ENCODE measurements at regions not wholly inside any gene's neighbourhood (a gene's known extent, or its start where the extent isn't known, plus 50 kb on each side); places are given as distances from the start of the nearest gene placed in this dataset.

DNA sequence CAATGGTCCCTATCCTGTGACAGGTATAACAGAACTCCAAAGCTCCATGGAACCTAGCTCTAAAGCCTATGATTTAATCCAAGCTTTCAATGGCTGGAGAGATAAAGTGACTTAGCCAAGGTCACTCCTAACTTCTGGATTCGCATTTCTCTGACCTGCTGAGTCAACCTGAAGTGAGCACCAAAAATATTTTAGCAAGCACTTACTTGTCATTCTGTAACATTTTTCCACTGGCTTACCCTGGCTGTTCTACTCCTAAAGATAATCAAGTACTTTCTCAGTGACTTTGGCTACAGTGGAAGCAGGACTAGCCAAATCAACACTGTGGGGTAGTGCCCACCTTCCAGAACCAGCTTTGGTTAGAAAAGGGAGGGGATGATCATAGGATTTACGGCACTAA lies 188.3 kb downstream of the OGFRL1 start:
- no peaks in the 10 kb centered on the region for H3K9me3 ChIP-seq (ENCODE audit: control insufficient read depth, low read length)
- no peaks in the 10 kb centered on the region for H3K36me3 ChIP-seq (ENCODE audit: control insufficient read depth, insufficient read depth, low read length)
- H3K4me3 ChIP-seq (ENCODE audit: low read length): no peak overlapping the region
- H3K4me1 ChIP-seq (ENCODE audit: control insufficient read depth, insufficient read depth, low read length): no peaks in the 10 kb centered on the region
- H3K9ac ChIP-seq (ENCODE audit: low read length): no peak overlapping the region
- no peaks in the 10 kb centered on the region for H3K27me3 ChIP-seq (ENCODE audit: control insufficient read depth, insufficient read depth, low read length)

DNA sequence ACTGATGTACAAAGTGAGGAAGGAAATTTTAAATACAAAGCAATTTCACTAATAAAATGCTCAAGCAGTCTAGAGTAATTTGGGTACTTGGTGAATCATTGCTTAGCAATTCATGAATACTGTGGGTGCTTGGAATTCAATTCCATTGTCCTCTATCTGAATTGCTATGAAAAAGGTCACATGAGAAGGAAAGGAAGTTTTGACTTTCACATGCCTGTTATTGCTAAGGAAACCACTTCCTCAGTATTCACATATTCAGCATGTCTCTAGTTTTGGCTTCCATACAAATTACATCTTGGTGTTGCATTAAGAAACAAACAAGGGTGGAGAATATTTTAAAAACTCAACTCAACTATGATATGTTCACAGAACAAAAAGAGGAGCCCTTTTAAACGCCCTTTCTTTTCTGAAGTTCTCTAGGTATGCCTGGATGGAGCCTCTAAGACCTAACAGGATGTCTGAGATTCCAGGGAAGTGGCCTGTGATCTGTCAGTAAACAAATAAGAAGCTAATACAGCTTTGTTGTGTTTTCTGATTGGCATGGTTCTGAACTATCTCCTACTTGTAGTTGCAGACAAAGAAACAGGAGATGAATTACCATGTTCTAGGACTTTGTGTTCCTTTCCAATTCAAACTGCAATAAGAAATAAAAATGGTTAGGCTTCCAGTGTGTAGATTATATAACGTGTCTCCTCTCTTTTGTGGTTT lies 190.4 kb downstream of the OGFRL1 start:
- Histone ChIP-seq H3K36me3 (ENCODE audit: control insufficient read depth, insufficient read depth, low read length) (no peaks in the 10 kb centered on the region), H3K4me1 (ENCODE audit: control insufficient read depth, insufficient read depth, low read length) (no peaks in the 10 kb centered on the region), H3K27me3 (ENCODE audit: control insufficient read depth, insufficient read depth, low read length) (no peaks in the 10 kb centered on the region), H3K9me3 (ENCODE audit: control insufficient read depth, low read length) (no peaks in the 10 kb centered on the region), H3K9ac (ENCODE audit: low read length) (no peak overlapping the region), H3K4me3 (ENCODE audit: low read length) (no peak overlapping the region)

- no peaks in the 10 kb centered on the region for H3K4me1 ChIP-seq (ENCODE audit: control insufficient read depth, insufficient read depth, low read length)
- no peaks in the 10 kb centered on the region for H3K9me3 ChIP-seq (ENCODE audit: control insufficient read depth, low read length)
- no peak overlapping the region for H3K4me3 ChIP-seq (ENCODE audit: low read length)
- H3K36me3 ChIP-seq (ENCODE audit: control insufficient read depth, insufficient read depth, low read length): no peaks in the 10 kb centered on the region
- H3K27me3 ChIP-seq (ENCODE audit: control insufficient read depth, insufficient read depth, low read length): no peaks in the 10 kb centered on the region
- H3K9ac ChIP-seq (ENCODE audit: low read length): no peak overlapping the region
These were observed 192.0 kb downstream of the OGFRL1 start for GRCh38 chr6:71480577-71480976.

GRCh38 chr6:71481011-71481410 lies 192.4 kb downstream of the OGFRL1 start:
- H3K36me3 ChIP-seq (ENCODE audit: control insufficient read depth, insufficient read depth, low read length): no peaks in the 10 kb centered on the region
- no peak overlapping the region for H3K9ac ChIP-seq (ENCODE audit: low read length)
- H3K4me1 ChIP-seq (ENCODE audit: control insufficient read depth, insufficient read depth, low read length): no peaks in the 10 kb centered on the region
- H3K9me3 ChIP-seq (ENCODE audit: control insufficient read depth, low read length): no peaks in the 10 kb centered on the region
- no peak overlapping the region for H3K4me3 ChIP-seq (ENCODE audit: low read length)
- no peaks in the 10 kb centered on the region for H3K27me3 ChIP-seq (ENCODE audit: control insufficient read depth, insufficient read depth, low read length)

DNA sequence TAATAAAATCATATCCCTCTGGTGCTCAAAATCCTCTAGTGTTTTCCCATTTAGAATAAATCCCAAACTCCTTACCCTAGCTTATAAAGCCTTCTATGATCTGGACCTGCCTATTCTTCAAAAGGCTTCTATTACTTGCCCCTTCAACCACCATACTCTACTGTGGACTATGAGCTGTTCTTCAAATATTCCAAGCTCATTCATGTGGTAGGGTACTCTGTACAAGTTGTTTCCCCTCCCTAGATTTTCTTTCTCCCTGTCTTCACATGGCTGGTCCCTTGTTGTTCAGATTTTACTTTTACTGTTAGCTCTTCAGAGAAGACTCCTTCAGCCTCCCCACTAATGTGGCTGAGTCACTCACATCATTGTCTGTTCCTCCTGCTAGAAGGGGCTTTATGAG lies 193.2 kb downstream of the OGFRL1 start:
- H3K36me3 ChIP-seq (ENCODE audit: control insufficient read depth, insufficient read depth, low read length): no peaks in the 10 kb centered on the region
- H3K27me3 ChIP-seq (ENCODE audit: control insufficient read depth, insufficient read depth, low read length): no peaks in the 10 kb centered on the region
- H3K9ac ChIP-seq (ENCODE audit: low read length): no peak overlapping the region
- no peak overlapping the region for H3K4me3 ChIP-seq (ENCODE audit: low read length)
- H3K4me1 ChIP-seq (ENCODE audit: control insufficient read depth, insufficient read depth, low read length): no peaks in the 10 kb centered on the region
- no peaks in the 10 kb centered on the region for H3K9me3 ChIP-seq (ENCODE audit: control insufficient read depth, low read length)

DNA sequence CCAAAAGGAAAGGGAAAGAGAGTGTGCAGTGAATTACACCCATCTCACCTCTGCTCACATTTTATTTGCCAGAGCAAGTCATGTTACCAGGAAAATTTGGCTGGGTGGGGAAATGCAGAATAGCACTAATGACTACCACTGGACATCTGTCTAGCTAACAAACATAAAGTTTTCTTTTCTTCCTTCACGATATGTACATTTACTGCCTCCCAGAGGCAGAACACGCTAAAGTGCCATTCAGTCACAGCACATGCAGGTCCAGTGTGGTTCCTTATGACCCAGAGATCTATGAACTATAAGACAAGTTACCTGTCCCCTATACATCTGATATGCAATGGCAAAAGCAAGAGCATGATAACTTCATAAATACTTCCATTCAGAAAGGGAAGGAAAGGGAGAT lies 194.1 kb downstream of the OGFRL1 start:
- Histone ChIP-seq H3K4me1 (ENCODE audit: control insufficient read depth, insufficient read depth, low read length) (no peaks in the 10 kb centered on the region), H3K9me3 (ENCODE audit: control insufficient read depth, low read length) (no peaks in the 10 kb centered on the region), H3K27me3 (ENCODE audit: control insufficient read depth, insufficient read depth, low read length) (no peaks in the 10 kb centered on the region), H3K36me3 (ENCODE audit: control insufficient read depth, insufficient read depth, low read length) (no peaks in the 10 kb centered on the region), H3K4me3 (ENCODE audit: low read length) (no peak overlapping the region), H3K9ac (ENCODE audit: low read length) (no peak overlapping the region)

- Histone ChIP-seq H3K9ac (ENCODE audit: low read length) (no peak overlapping the region), H3K4me1 (ENCODE audit: control insufficient read depth, insufficient read depth, low read length) (no peaks in the 10 kb centered on the region), H3K4me3 (ENCODE audit: low read length) (no peak overlapping the region), H3K27me3 (ENCODE audit: control insufficient read depth, insufficient read depth, low read length) (no peaks in the 10 kb centered on the region), H3K9me3 (ENCODE audit: control insufficient read depth, low read length) (no peaks in the 10 kb centered on the region), H3K36me3 (ENCODE audit: control insufficient read depth, insufficient read depth, low read length) (no peaks in the 10 kb centered on the region)
These were observed 197.8 kb downstream of the OGFRL1 start for GRCh38 chr6:71486461-71486860.

DNA sequence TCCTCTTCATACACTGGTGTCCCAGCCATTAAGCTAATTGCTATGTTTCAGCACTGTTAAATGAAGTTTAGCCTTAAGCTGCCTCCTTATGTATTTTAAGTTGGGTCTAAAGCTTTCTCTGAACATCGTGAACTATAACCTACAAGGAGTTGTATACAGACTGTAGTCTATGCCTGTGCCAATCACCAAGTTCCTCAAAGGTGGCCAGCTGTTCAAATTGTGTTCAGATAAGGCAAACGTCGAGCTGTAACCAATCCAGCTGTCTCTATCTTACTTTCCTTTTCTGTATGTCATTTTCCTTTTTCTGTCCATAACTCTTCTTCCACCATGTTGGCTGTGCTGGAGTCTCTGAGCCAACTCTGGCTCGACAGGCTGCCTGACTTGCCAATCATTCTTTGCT lies 199.6 kb downstream of the OGFRL1 start:
- Histone ChIP-seq H3K4me3 (ENCODE audit: low read length) (no peak overlapping the region), H3K27me3 (ENCODE audit: control insufficient read depth, insufficient read depth, low read length) (no peaks in the 10 kb centered on the region), H3K4me1 (ENCODE audit: control insufficient read depth, insufficient read depth, low read length) (no peaks in the 10 kb centered on the region), H3K9ac (ENCODE audit: low read length) (no peak overlapping the region), H3K9me3 (ENCODE audit: control insufficient read depth, low read length) (no peaks in the 10 kb centered on the region), H3K36me3 (ENCODE audit: control insufficient read depth, insufficient read depth, low read length) (no peaks in the 10 kb centered on the region)

DNA sequence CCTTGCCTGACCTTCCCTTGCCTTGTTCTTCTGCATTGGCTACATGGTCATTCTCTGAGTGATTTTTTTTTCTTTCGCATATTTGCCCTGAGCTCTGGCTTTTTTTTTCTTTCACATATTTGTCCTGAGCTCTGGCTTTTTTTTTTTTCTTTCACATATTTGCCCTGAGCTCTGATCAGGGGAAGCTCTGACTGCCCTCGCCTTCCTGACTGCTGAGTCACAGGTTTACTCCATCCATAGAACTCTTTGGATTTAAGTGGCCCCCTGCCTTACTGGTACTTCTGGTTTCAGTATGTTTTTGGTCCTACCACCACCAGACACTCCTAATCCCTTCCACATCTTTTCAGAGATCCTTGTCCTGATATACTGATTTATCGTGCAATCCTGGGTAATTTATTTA lies 201.1 kb downstream of the OGFRL1 start:
- Histone ChIP-seq H3K27me3 (ENCODE audit: control insufficient read depth, insufficient read depth, low read length) (no peaks in the 10 kb centered on the region), H3K9ac (ENCODE audit: low read length) (no peak overlapping the region), H3K36me3 (ENCODE audit: control insufficient read depth, insufficient read depth, low read length) (no peaks in the 10 kb centered on the region), H3K4me1 (ENCODE audit: control insufficient read depth, insufficient read depth, low read length) (no peaks in the 10 kb centered on the region), H3K9me3 (ENCODE audit: control insufficient read depth, low read length) (no peaks in the 10 kb centered on the region), H3K4me3 (ENCODE audit: low read length) (no peak overlapping the region)

GRCh38 chr6:71490876-71491275 lies 202.3 kb downstream of the OGFRL1 start:
- no peaks in the 10 kb centered on the region for H3K36me3 ChIP-seq (ENCODE audit: control insufficient read depth, insufficient read depth, low read length)
- H3K27me3 ChIP-seq (ENCODE audit: control insufficient read depth, insufficient read depth, low read length): no peaks in the 10 kb centered on the region
- H3K9me3 ChIP-seq (ENCODE audit: control insufficient read depth, low read length): no peaks in the 10 kb centered on the region
- H3K4me1 ChIP-seq (ENCODE audit: control insufficient read depth, insufficient read depth, low read length): no peaks in the 10 kb centered on the region
- no peak overlapping the region for H3K4me3 ChIP-seq (ENCODE audit: low read length)
- H3K9ac ChIP-seq (ENCODE audit: low read length): no peak overlapping the region

- Histone ChIP-seq H3K4me3 (ENCODE audit: low read length) (no peak overlapping the region), H3K9ac (ENCODE audit: low read length) (no peak overlapping the region), H3K9me3 (ENCODE audit: control insufficient read depth, low read length) (no peaks in the 10 kb centered on the region), H3K4me1 (ENCODE audit: control insufficient read depth, insufficient read depth, low read length) (no peaks in the 10 kb centered on the region), H3K27me3 (ENCODE audit: control insufficient read depth, insufficient read depth, low read length) (no peaks in the 10 kb centered on the region), H3K36me3 (ENCODE audit: control insufficient read depth, insufficient read depth, low read length) (no peaks in the 10 kb centered on the region)
These were observed 203.2 kb downstream of the OGFRL1 start for GRCh38 chr6:71491844-71492243.

GRCh38 chr6:71492668-71493067 lies 204.1 kb downstream of the OGFRL1 start:
- Histone ChIP-seq H3K9ac (ENCODE audit: low read length) (no peak overlapping the region), H3K4me3 (ENCODE audit: low read length) (no peak overlapping the region), H3K27me3 (ENCODE audit: control insufficient read depth, insufficient read depth, low read length) (no peaks in the 10 kb centered on the region), H3K36me3 (ENCODE audit: control insufficient read depth, insufficient read depth, low read length) (no peaks in the 10 kb centered on the region), H3K4me1 (ENCODE audit: control insufficient read depth, insufficient read depth, low read length) (no peaks in the 10 kb centered on the region), H3K9me3 (ENCODE audit: control insufficient read depth, low read length) (no peaks in the 10 kb centered on the region)
